Testis (tissue), 2 donors: ENCODE measurements at regions not wholly inside any gene's neighbourhood (a gene's known extent, or its start where the extent isn't known, plus 50 kb on each side); places are given as distances from the start of the nearest gene placed in this dataset.

Source experiments
- CTCF ChIP-seq, 3 experiments: fragments of 450-650 bp in 2 of 3; fragments of 200-600 bp in 1 of 3; sonication (generic) in 1 of 3; IDR thresholded peaks; one replicate each; pipeline ENCODE4 v1.5.1; 2016 to 2019; ENCODE audit warnings: antibody characterized with exemption in 3 of 3, mild to moderate bottlenecking in 2 of 3, moderate library complexity in 1 of 3
- POLR2A ChIP-seq: fragments of 450-650 bp; IDR thresholded peaks from one replicate; pipeline ENCODE4 v1.6.1; 2017; ENCODE audit warnings: antibody characterized with exemption, mild to moderate bottlenecking, moderate library complexity

GRCh38 chr13:87120476-87120875 lies 550.7 kb upstream of the SLITRK5 start:
- TF ChIP-seq CTCF (IDR thresholded peaks at IDR 0.05) (no peak), POLR2A (no peak)
